ENCODE measurements at regions not wholly inside any gene's neighbourhood (a gene's known extent, or its start where the extent isn't known, plus 50 kb on each side); places are given as distances from the start of the nearest gene placed in this dataset.

DNA sequence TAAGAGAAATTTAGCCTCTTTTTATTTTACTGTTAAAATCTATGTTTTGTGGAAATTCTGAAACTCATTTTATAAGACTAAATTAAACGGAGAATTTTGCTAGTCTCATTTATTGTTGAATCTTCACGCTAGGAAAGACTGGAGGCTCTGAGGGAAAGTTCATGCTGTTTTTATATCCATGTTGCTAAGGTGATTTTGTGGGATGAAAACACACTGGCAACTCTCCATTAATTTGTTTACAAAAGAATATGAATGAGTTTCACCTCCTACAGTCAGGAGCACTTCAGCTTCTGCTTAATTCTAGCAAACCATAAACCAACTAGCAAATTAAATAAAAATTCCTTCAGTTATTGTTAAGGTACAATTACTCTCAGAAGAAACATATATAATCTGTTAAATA is 195.4 kb downstream of the RAP2B start:
- TF ChIP-seq EZH2 (IDR thresholded peaks at IDR 0.05) (no peak), CTCF (IDR thresholded peaks at IDR 0.05) (no peak)
